Thyroid gland (tissue), 4 donors: ENCODE measurements at regions not wholly inside any gene's neighbourhood (a gene's known extent, or its start where the extent isn't known, plus 50 kb on each side); places are given as distances from the start of the nearest gene placed in this dataset.

Experiments
- DNase-seq, 2 donors: peaks; one replicate each; pipeline ENCODE4 v3.0.0-alpha.2; 2019
- H3K27ac ChIP-seq, 3 donors: fragments of 200-600 bp; sonication (generic); 1 replicate in 2 of 3; 2 replicates in 1 of 3; pipeline ENCODE4 v1.5.1; 2016 to 2019; ENCODE audit warnings: mild to moderate bottlenecking in 1 of 3, moderate library complexity in 1 of 3
- H3K27me3 ChIP-seq: fragments of 200-600 bp; sonication (generic); one replicate; pipeline ENCODE4 v1.5.1; 2019
- H3K36me3 ChIP-seq, 2 donors: fragments of 200-600 bp; sonication (generic); one replicate each; pipeline ENCODE4 v1.5.1; 2016 to 2019
- H3K4me1 ChIP-seq, 2 donors: fragments of 200-600 bp; sonication (generic); one replicate each; pipeline ENCODE4 v1.5.1; 2017 to 2019
- H3K4me3 ChIP-seq, 3 donors: fragments of 200-600 bp; sonication (generic); replicated peaks in 1 of 3; 1 replicate in 2 of 3; 2 replicates in 1 of 3; pipeline ENCODE4 v1.5.1; 2016; ENCODE audit warnings: mild to moderate bottlenecking in 1 of 3
- H3K9me3 ChIP-seq: fragments of 200-600 bp; sonication (generic); one replicate; pipeline ENCODE4 v1.5.1; 2017
- POLR2A ChIP-seq, 2 donors: fragments of 450-650 bp; IDR thresholded peaks; one replicate each; pipeline ENCODE4 v1.6.1; 2017; ENCODE audit warnings: antibody characterized with exemption in 2 of 2, mild to moderate bottlenecking in 2 of 2, moderate library complexity in 1 of 2
- WGBS, 2 donors: methylation state at CpG; one replicate each; pipeline ENCODE4 v1.1.5; 2017; 5-methylcytosine and 5-hydroxymethylcytosine counted together
- intact Hi-C: fragments of 100-400 bp; cut with DNase I; formaldehyde crosslinking; loops from one replicate; pipeline ENCODE4 v1.15.1; 2023
- TF ChIP-seq, protein P1 (sequence below), 6 experiments: fragments of 200-600 bp in 3 of 6; fragments of 450-650 bp in 3 of 6; sonication (generic) in 3 of 6; IDR thresholded peaks; one replicate each; pipeline ENCODE4 v1.5.1; 2016 to 2019; ENCODE audit warnings: antibody characterized with exemption in 6 of 6, mild to moderate bottlenecking in 2 of 6, inconsistent platforms in 1 of 6, moderate library complexity in 1 of 6

DNA sequence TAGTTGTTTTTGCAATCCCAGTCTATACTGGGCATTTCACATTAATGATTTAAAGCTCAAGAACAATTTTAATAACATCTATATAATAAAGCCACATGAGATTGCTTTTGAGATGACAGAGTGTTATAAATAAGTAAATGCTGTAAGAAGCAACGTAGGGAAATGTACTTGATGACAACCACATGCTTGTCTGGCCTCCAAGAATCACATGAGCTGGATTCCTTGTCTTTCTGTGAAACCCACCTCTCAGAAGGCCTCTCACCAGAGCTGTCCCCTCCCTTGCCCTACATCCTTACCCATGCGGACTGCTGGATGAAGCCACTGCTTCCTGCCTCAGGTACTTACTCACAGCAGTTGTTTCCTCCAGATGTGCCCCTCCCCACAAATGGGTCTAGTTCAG is 145.1 kb upstream of the CTTNBP2NL start:
- TF ChIP-seq POLR2A (IDR thresholded peaks at IDR 0.05) = no peak
- TF ChIP-seq, protein P1, sequence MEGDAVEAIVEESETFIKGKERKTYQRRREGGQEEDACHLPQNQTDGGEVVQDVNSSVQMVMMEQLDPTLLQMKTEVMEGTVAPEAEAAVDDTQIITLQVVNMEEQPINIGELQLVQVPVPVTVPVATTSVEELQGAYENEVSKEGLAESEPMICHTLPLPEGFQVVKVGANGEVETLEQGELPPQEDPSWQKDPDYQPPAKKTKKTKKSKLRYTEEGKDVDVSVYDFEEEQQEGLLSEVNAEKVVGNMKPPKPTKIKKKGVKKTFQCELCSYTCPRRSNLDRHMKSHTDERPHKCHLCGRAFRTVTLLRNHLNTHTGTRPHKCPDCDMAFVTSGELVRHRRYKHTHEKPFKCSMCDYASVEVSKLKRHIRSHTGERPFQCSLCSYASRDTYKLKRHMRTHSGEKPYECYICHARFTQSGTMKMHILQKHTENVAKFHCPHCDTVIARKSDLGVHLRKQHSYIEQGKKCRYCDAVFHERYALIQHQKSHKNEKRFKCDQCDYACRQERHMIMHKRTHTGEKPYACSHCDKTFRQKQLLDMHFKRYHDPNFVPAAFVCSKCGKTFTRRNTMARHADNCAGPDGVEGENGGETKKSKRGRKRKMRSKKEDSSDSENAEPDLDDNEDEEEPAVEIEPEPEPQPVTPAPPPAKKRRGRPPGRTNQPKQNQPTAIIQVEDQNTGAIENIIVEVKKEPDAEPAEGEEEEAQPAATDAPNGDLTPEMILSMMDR (IDR thresholded peaks at IDR 0.05) = no peak
- WGBS, 2 donors = 70 to 85% methylated on average over 2 of the region's 2 CpGs
- Histone ChIP-seq H3K9me3 (no peaks in the 10 kb centered on the region), H3K36me3 (no peaks in the 10 kb centered on the region), H3K27me3 (no peaks in the 10 kb centered on the region), H3K4me1 (no peaks in the 10 kb centered on the region), H3K4me3 (no peak overlapping the region), H3K27ac (no peak overlapping the region)
- intact Hi-C loops = no loop called here
- no peak for DNase-seq

- Histone ChIP-seq H3K4me3 (no peak overlapping the region), H3K9me3 (no peaks in the 10 kb centered on the region), H3K36me3 (no peaks in the 10 kb centered on the region), H3K27me3 (no peaks in the 10 kb centered on the region), H3K27ac (no peak overlapping the region), H3K4me1 (no peaks in the 10 kb centered on the region)
- intact Hi-C loops = no loop called here
- no peak for DNase-seq
- WGBS, 2 donors = 76 to 83% methylated on average over 6 of the region's 6 CpGs
- TF ChIP-seq POLR2A (IDR thresholded peaks at IDR 0.05) = no peak
- TF ChIP-seq, protein P1 (IDR thresholded peaks at IDR 0.05) = no peak
These were observed 144.1 kb upstream of the CTTNBP2NL start for GRCh38 chr1:112251766-112252506.

DNA sequence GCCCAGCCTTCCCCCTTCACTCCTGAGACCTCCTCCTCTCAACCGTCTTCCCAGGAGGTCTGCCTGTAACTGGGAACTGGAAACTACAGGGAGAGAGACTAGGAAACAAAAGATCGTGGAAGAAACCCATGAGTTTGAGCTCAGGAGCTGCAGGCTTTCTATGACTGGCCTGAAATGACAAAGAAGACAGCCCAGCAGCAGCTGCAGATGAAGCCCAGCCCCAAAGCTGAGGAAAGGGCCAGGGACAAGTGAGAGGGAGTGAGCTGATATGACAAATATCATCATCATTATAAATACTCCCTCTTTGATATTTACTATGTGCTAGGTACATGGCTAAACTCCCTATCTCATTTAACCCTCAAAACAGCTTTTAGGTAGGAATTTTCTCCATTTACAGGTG is 142.6 kb upstream of the CTTNBP2NL start:
- TF ChIP-seq, protein P1 (IDR thresholded peaks at IDR 0.05) = no peak
- no peak for TF ChIP-seq POLR2A (IDR thresholded peaks at IDR 0.05)
- WGBS, 2 donors = 35 to 39% methylated on average over 2 of the region's 2 CpGs
- Histone ChIP-seq H3K36me3 (no peaks in the 10 kb centered on the region), H3K27ac (no peak overlapping the region), H3K27me3 (no peaks in the 10 kb centered on the region), H3K4me3 (no peak overlapping the region), H3K4me1 (no peaks in the 10 kb centered on the region), H3K9me3 (no peaks in the 10 kb centered on the region)
- DNase-seq = no peak
- intact Hi-C loops = no loop called here

DNA sequence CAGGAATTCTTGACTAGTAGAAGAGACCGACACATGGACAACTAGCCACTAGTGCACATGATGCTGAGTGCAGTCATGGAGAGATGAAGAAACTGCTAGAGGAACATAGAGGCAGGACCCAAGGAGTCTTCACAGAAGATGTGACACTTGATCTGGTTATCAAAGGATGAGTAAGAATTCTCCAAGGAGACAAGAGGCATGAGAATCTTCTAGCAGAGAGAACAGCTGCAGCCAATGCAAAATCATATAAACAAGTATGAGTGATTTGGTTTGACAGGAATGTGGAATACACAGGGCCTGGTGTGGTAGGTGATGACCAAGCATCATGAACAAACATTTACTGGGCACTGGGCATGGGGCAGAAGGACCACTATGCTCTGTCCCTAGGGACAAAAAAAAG is 140.9 kb upstream of the CTTNBP2NL start:
- Histone ChIP-seq H3K4me3 (no peak overlapping the region), H3K9me3 (no peaks in the 10 kb centered on the region), H3K36me3 (no peaks in the 10 kb centered on the region), H3K27me3 (no peaks in the 10 kb centered on the region), H3K4me1 (no peaks in the 10 kb centered on the region), H3K27ac (no peak overlapping the region)
- 61 to 85% methylated on average over 1 of the region's 1 CpG for WGBS, 2 donors
- TF ChIP-seq, protein P1 (IDR thresholded peaks at IDR 0.05) = no peak
- TF ChIP-seq POLR2A (IDR thresholded peaks at IDR 0.05) = no peak
- DNase-seq = no peak
- intact Hi-C loops = no loop called here

DNA sequence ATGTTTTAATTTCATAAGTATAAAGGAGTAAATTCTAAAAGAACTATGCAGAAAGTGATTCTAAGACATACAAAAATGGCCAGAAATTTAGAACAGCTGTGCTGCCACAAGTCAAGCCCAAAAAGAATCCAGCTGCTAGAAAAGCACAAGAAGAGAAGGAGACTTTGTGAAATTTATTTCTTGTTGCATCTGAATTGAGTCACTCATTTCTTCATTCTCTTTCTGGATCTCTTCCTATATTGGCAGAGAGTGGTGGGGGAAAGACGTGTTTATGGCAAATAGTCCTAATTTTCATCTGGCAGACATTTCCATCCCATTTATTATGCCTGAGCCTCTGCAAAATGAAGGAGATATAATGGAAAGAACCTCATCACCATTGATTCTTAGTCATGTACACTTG is 139.6 kb upstream of the CTTNBP2NL start:
- Histone ChIP-seq H3K27me3 (no peaks in the 10 kb centered on the region), H3K4me3 (no peak overlapping the region), H3K27ac (no peak overlapping the region), H3K36me3 (no peaks in the 10 kb centered on the region), H3K4me1 (no peaks in the 10 kb centered on the region), H3K9me3 (no peaks in the 10 kb centered on the region)
- 65 to 81% methylated on average over 1 of the region's 1 CpG for WGBS, 2 donors
- intact Hi-C loops = no loop called here
- TF ChIP-seq, protein P1 (IDR thresholded peaks at IDR 0.05) = no peak
- no peak for TF ChIP-seq POLR2A (IDR thresholded peaks at IDR 0.05)
- no peak for DNase-seq
